IMR-90 (cell line): ENCODE measurements at regions not wholly inside any gene's neighbourhood (a gene's known extent, or its start where the extent isn't known, plus 50 kb on each side); places are given as distances from the start of the nearest gene placed in this dataset.

Source experiments
- ATAC-seq: fragments of 200-7000 bp; cut with Tn5 transposase; 2 replicates; pipeline ENCODE4 v1.9.1; 2020; ENCODE audit warnings: low read depth, mild to moderate bottlenecking, moderate library complexity
- BruUV-seq: library from RNA; stranded (reverse); fragments of 400-500 nt; replicated peaks from 2 replicates; lab custom pipeline; 2021; lab: Mats Ljungman, UMichigan
- CTCF ChIA-PET: fragments of 300-600 bp; formaldehyde crosslinking; extraction: SDS; loops from one replicate; lab custom pipeline; 2021; ENCODE audit warnings: antibody characterized with exemption; lab: Yijun Ruan, JAX
- POLR2A ChIA-PET: fragments of 300-600 bp; sonication (Branson Sonifier 250); formaldehyde crosslinking; loops from one replicate; lab custom pipeline; 2022; ENCODE audit warnings: antibody characterized with exemption; ENCODE audit not compliant: unreplicated experiment; lab: Charles Lee
- DNase-seq: peaks from one replicate; pipeline ENCODE4 v3.0.0; 2013
- H2AFZ ChIP-seq: replicated peaks from 2 replicates; pipeline ENCODE3; 2013; ENCODE audit warnings: low read length, mild to moderate bottlenecking; ENCODE audit not compliant: poor library complexity
- H2AK5ac ChIP-seq: 2 replicates; pipeline ENCODE4 v1.6.1; 2013; ENCODE audit warnings: low read depth, low read length, inconsistent platforms
- H2AK9ac ChIP-seq: replicated peaks from 2 replicates; pipeline ENCODE3; 2013; ENCODE audit warnings: mild to moderate bottlenecking, low read depth, low read length, moderate library complexity; ENCODE audit not compliant: poor library complexity
- H2BK120ac ChIP-seq: 2 replicates; pipeline ENCODE4 v1.6.1; 2013; ENCODE audit warnings: low read depth, low read length, inconsistent platforms
- H2BK15ac ChIP-seq: 3 replicates; pipeline ENCODE4 v1.6.1; 2013; ENCODE audit warnings: low read depth, low read length, inconsistent platforms
- H2BK20ac ChIP-seq: 2 replicates; pipeline ENCODE4 v1.6.1; 2013; ENCODE audit warnings: low read depth, mild to moderate bottlenecking, inconsistent platforms, low read length, moderate library complexity
- H2BK5ac ChIP-seq: 2 replicates; pipeline ENCODE4 v1.6.1; 2013; ENCODE audit warnings: mild to moderate bottlenecking, low read depth, low read length, inconsistent platforms; ENCODE audit not compliant: poor library complexity, severe bottlenecking
- H3K14ac ChIP-seq: replicated peaks from 2 replicates; pipeline ENCODE4 v1.6.1; 2013; ENCODE audit warnings: low read depth, low read length, inconsistent platforms
- H3K18ac ChIP-seq: 2 replicates; pipeline ENCODE4 v1.6.1; 2013; ENCODE audit warnings: low read depth, low read length, control low read depth
- H3K23ac ChIP-seq: 2 replicates; pipeline ENCODE4 v1.6.1; 2013; ENCODE audit warnings: low read depth, low read length, inconsistent platforms
- H3K27ac ChIP-seq: 2 replicates; pipeline ENCODE4 v1.5.1; 2013; ENCODE audit warnings: mild to moderate bottlenecking, control low read depth, low read length; ENCODE audit not compliant: insufficient read depth
- H3K27me3 ChIP-seq: 2 replicates; pipeline ENCODE4 v1.6.1; 2013; ENCODE audit warnings: low read length; ENCODE audit not compliant: control insufficient read depth, insufficient read depth
- H3K36me3 ChIP-seq: 2 replicates; pipeline ENCODE4 v1.6.1; 2013; ENCODE audit warnings: low read length, mixed read lengths; ENCODE audit not compliant: control insufficient read depth, insufficient read depth
- H3K4ac ChIP-seq: 2 replicates; pipeline ENCODE4 v1.6.1; 2013; ENCODE audit warnings: low read depth, low read length, inconsistent platforms
- H3K4me1 ChIP-seq: 2 replicates; pipeline ENCODE4 v1.6.1; 2013; ENCODE audit warnings: low read length, mixed read lengths; ENCODE audit not compliant: control insufficient read depth, insufficient read depth
- H3K4me2 ChIP-seq: 2 replicates; pipeline ENCODE4 v1.6.1; 2013; ENCODE audit warnings: low read depth, mild to moderate bottlenecking, control low read depth, low read length, moderate library complexity
- H3K4me3 ChIP-seq: 2 replicates; pipeline ENCODE4 v1.5.1; 2013; ENCODE audit warnings: low read depth, mild to moderate bottlenecking, control low read depth, low read length, moderate library complexity; ENCODE audit not compliant: insufficient read depth
- H3K56ac ChIP-seq: 2 replicates; pipeline ENCODE4 v1.6.1; 2013; ENCODE audit warnings: low read length, inconsistent platforms; ENCODE audit not compliant: insufficient read depth; ENCODE audit errors: extremely low read depth
- H3K79me1 ChIP-seq, 2 experiments: 2 replicates each; pipeline ENCODE4 v1.6.1; 2013; ENCODE audit warnings: low read length in 2 of 2, inconsistent platforms in 1 of 2, low read depth in 1 of 2
- H3K9ac ChIP-seq: 2 replicates; pipeline ENCODE4 v1.6.1; 2013; ENCODE audit warnings: low read depth, low read length, control low read depth
- H3K9me1 ChIP-seq: 2 replicates; pipeline ENCODE4 v1.6.1; 2013; ENCODE audit warnings: low read length, inconsistent platforms; ENCODE audit not compliant: insufficient read depth
- H3K9me3 ChIP-seq: 2 replicates; pipeline ENCODE4 v1.6.1; 2013; ENCODE audit warnings: low read length; ENCODE audit not compliant: control insufficient read depth, insufficient read depth
- H4K20me1 ChIP-seq: 2 replicates; pipeline ENCODE4 v1.6.1; 2013; ENCODE audit warnings: low read length, inconsistent platforms; ENCODE audit not compliant: insufficient read depth
- H4K5ac ChIP-seq: 2 replicates; pipeline ENCODE4 v1.6.1; 2013; ENCODE audit warnings: mild to moderate bottlenecking, low read depth, low read length, control low read depth
- H4K8ac ChIP-seq, 2 experiments: 2 replicates each; pipeline ENCODE4 v1.6.1; 2013; ENCODE audit warnings: low read depth in 2 of 2, low read length in 2 of 2, control low read depth in 1 of 2, inconsistent platforms in 1 of 2
- H4K91ac ChIP-seq: 2 replicates; pipeline ENCODE4 v1.6.1; 2013; ENCODE audit warnings: low read depth, low read length, inconsistent platforms; ENCODE audit not compliant: insufficient read depth
- FOS ChIP-seq: fragments of 150-350 bp; IDR thresholded peaks from 2 replicates; pipeline ENCODE4 v1.6.1; 2016; ENCODE audit warnings: low read depth, low read length
- USF2 ChIP-seq: fragments of 150-350 bp; IDR thresholded peaks from 2 replicates; pipeline ENCODE4 v1.6.1; 2017; ENCODE audit warnings: mild to moderate bottlenecking, antibody characterized with exemption, low read length, low read depth
- WGBS, 2 experiments: methylation state at CpG; one replicate each; pipeline versions ENCODE4 v1.1.5 to v1.1.7; 2013; ENCODE audit warnings: missing lambda C conversion rate in 2 of 2; ENCODE audit not compliant: insufficient read length in 1 of 2; ENCODE audit errors: extremely low coverage in 2 of 2; 5-methylcytosine and 5-hydroxymethylcytosine counted together
- dilution Hi-C: fragments of 300-500 bp; cut with HindIII; formaldehyde crosslinking; loops from one replicate; pipeline ENCODE4 v1.14.3; 2018; ENCODE audit warnings: low sequenced_read_pairs; ENCODE audit not compliant: unreplicated experiment
- in situ Hi-C: fragments of 300-500 bp; cut with MboI; formaldehyde crosslinking; loops from 3 replicates; pipeline ENCODE4 v1.14.3; 2019; ENCODE audit warnings: low sequenced_read_pairs, inconsistent platforms, mixed read lengths
- intact Hi-C: fragments of 100-400 bp; cut with micrococcal nuclease; formaldehyde crosslinking; loops from 2 replicates; pipeline ENCODE4 v1.10.0; 2022

DNA sequence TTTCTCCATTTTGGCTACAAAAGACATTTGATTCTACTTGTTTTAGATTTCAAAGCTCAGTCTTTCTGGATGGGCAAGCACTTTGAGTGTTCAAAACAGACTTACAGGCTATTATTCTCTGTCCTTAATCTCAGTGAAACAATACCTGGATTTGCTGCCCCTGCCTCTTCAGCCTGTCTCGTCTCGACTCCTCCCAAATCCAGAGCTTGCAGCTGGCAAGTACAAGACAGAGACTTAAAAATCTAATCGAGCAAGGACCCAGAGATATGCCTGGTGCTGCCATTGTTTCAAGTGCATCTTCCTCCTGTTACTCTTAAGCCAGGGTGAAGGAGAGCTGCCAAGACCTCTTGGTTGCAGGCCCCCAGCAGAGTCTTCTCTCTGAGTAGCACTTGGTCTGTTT lies 59.2 kb downstream of the LRRC30 start:
- Histone ChIP-seq H3K4me1 (no peaks in the 10 kb centered on the region), H4K20me1 (no peaks in the 10 kb centered on the region), H4K91ac (no peak overlapping the region), H2AK9ac (no peak overlapping the region), H2BK120ac (no peak overlapping the region), H3K23ac (no peak overlapping the region), H4K8ac (no peak overlapping the region), H3K9me1 (no peaks in the 10 kb centered on the region), H3K4me3 (no peak overlapping the region), H2AFZ (no peak overlapping the region), H3K4ac (no peak overlapping the region), H3K18ac (no peak overlapping the region), H3K79me1 (no peaks in the 10 kb centered on the region), H3K56ac (no peak overlapping the region), H3K4me2 (no peak overlapping the region), H4K5ac (no peak overlapping the region), H2BK15ac (no peak overlapping the region), H2BK5ac (no peak overlapping the region), H3K36me3 (no peaks in the 10 kb centered on the region), H3K9me3 (no peaks in the 10 kb centered on the region), H3K14ac (no peak overlapping the region), H3K27ac (no peak overlapping the region), H3K27me3 (peaks cover 2% of the 10 kb centered on the region; the same call in 1 of the 2 replicates), H2AK5ac (no peak overlapping the region), H3K9ac (no peak overlapping the region), H2BK20ac (no peak overlapping the region)
- ChIA-PET POLR2A (no interaction called here), CTCF (no interaction called here)
- no TSS peak for BruUV-seq
- in situ Hi-C loops, result no loop called here
- WGBS, 2 experiments, result no CpG with 5 or more reads among the region's 3 CpGs
- no peak for DNase-seq
- ATAC-seq, result no peak
- dilution Hi-C loops, result no loop called here
- TF ChIP-seq FOS (no peak), USF2 (no peak)
- intact Hi-C loops, result no loop called here
